H1 (cell line): ENCODE measurements at regions not wholly inside any gene's neighbourhood (a gene's known extent, or its start where the extent isn't known, plus 50 kb on each side); places are given as distances from the start of the nearest gene placed in this dataset.

Experiments used
- EZH2 ChIP-seq: fragments of 200-600 bp; sonication (generic); IDR thresholded peaks from 2 replicates; pipeline ENCODE4 v1.7.1; 2012; ENCODE audit warnings: low read depth, mild to moderate bottlenecking, moderate library complexity, low read length, inconsistent platforms; ENCODE audit not compliant: severe bottlenecking
- KDM1A ChIP-seq: fragments of 200-600, 300-600 bp; sonication (generic); IDR thresholded peaks from 2 replicates; pipeline ENCODE4 v1.7.1; 2016; ENCODE audit warnings: mild to moderate bottlenecking, low read length, borderline replicate concordance
- SUZ12 ChIP-seq: fragments of 200-600 bp; sonication (generic); IDR thresholded peaks from 2 replicates; pipeline ENCODE4 v1.6.1; 2012; ENCODE audit warnings: mild to moderate bottlenecking, inconsistent platforms, low read length, moderate library complexity, mixed read lengths
- ZNF274 ChIP-seq: IDR thresholded peaks from 2 replicates; pipeline ENCODE4 v1.7.0; 2012; ENCODE audit warnings: low read length, borderline replicate concordance; ENCODE audit errors: extremely low read depth

- TF ChIP-seq KDM1A = no peak
- no peak for TF ChIP-seq ZNF274
- no peak for TF ChIP-seq SUZ12
- no peak for TF ChIP-seq EZH2
These were observed 67.5 kb upstream of the MDFIC start for GRCh38 chr7:114854369-114854768.
